ENCODE measurements at regions not wholly inside any gene's neighbourhood (a gene's known extent, or its start where the extent isn't known, plus 50 kb on each side); places are given as distances from the start of the nearest gene placed in this dataset.
A peak's percentile ranks its signal among the peaks of the same experiment; 100 is the strongest.
"Not testable (repeated sequence)": the region's sequence is repeated elsewhere in the genome, so short reads cannot be mapped to it uniquely, and the experiment has no call there.

- CTCF ChIA-PET, result no interaction called here
- H3K4me3 Mint-ChIP-seq, result no peak overlapping the region
- H3K27ac Mint-ChIP-seq, result no peak overlapping the region
- Histone ChIP-seq H3K9me3 (ENCODE audit: low read length) (no peaks in the 10 kb centered on the region), H3K4me1 (ENCODE audit: insufficient read depth, low read length) (no peaks in the 10 kb centered on the region), H3K27me3 (ENCODE audit: insufficient read depth, low read length, poor library complexity, severe bottlenecking) (no peaks in the 10 kb centered on the region), H3K36me3 (ENCODE audit: insufficient read depth, low read length) (no peaks in the 10 kb centered on the region), H3K27ac (ENCODE audit: low read depth, low read length) (no peak overlapping the region), H3K4me3 (ENCODE audit: low read length) (no peak overlapping the region)
- no peaks in the 10 kb centered on the region for H3K4me1 Mint-ChIP-seq
- H3K9me3 Mint-ChIP-seq, result peaks cover 0 to 3% (median 0%) of the 10 kb centered on the region in 5 donors
- peaks cover 0 to 14% of the 10 kb centered on the region in 2 donors for H3K27me3 Mint-ChIP-seq
- POLR2A ChIA-PET, result no interaction called here
- DNase-seq, result no peak
- H3K36me3 Mint-ChIP-seq, result no peaks in the 10 kb centered on the region
These were observed 271.0 kb downstream of the C16orf95 start for GRCh38 chr16:87046235-87046634.

GRCh38 chr16:87047221-87048037, 269.8 kb downstream of the C16orf95 start:
- DNase-seq, result no peak
- Mint-ChIP-seq H3K27ac (no peak overlapping the region), H3K4me3 (no peak overlapping the region), H3K9me3 (peaks cover 0 to 3% (median 0%) of the 10 kb centered on the region in 5 donors), H3K4me1 (no peaks in the 10 kb centered on the region), H3K27me3 (peaks cover 4 to 11% of the 10 kb centered on the region in 2 donors), H3K36me3 (no peaks in the 10 kb centered on the region)
- H3K36me3 ChIP-seq (ENCODE audit: insufficient read depth, low read length), result no peaks in the 10 kb centered on the region
- CTCF ChIA-PET, result no interaction called here
- H3K27ac ChIP-seq (ENCODE audit: low read depth, low read length), result no peak overlapping the region
- POLR2A ChIA-PET, result no interaction called here
- no peaks in the 10 kb centered on the region for H3K4me1 ChIP-seq (ENCODE audit: insufficient read depth, low read length)
- no peaks in the 10 kb centered on the region for H3K9me3 ChIP-seq (ENCODE audit: low read length)
- no peak overlapping the region for H3K4me3 ChIP-seq (ENCODE audit: low read length)
- no peaks in the 10 kb centered on the region for H3K27me3 ChIP-seq (ENCODE audit: insufficient read depth, low read length, poor library complexity, severe bottlenecking)

DNA sequence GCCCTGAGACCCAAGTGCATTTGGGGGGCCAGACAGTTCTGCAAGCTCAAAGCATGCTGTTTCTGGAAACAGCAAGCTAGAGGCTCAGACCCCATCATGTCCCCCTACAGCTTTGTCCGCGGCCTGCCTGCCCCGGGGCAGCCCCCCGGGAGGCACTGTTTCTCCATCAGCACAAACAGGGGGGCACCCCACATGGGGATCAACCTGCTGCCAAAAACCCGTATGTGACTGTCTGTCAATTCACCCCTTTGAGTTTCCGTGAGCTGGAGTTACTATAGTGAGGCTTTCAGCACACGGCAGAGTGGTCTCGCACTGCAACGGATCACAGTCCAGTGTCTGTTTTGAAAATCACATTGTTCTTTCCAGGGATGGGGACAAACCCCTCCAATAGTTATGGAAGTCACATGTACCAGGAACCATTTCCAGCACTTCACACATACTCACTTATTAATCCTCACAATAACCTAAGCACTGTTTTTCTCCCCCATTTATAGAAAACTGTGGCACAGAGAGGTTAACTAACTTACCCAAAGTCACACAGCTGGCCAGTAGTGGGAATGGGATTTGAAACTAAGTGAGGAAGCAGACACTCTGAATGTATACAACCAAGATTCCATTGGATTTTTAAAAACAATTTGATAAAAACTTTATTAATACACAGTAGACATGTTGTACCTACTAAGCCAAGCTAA, 269.0 kb downstream of the C16orf95 start:
- peaks cover 7 to 11% of the 10 kb centered on the region in 2 donors for H3K27me3 Mint-ChIP-seq
- H3K27me3 ChIP-seq (ENCODE audit: insufficient read depth, low read length, poor library complexity, severe bottlenecking), result no peaks in the 10 kb centered on the region
- H3K4me3 ChIP-seq (ENCODE audit: low read length), result no peak overlapping the region
- ChIA-PET POLR2A (no interaction called here), CTCF (no interaction called here)
- no peaks in the 10 kb centered on the region for H3K4me1 ChIP-seq (ENCODE audit: insufficient read depth, low read length)
- H3K36me3 Mint-ChIP-seq, result no peaks in the 10 kb centered on the region
- H3K27ac Mint-ChIP-seq, result no peak overlapping the region
- no peaks in the 10 kb centered on the region for H3K4me1 Mint-ChIP-seq
- H3K9me3 Mint-ChIP-seq, result peaks cover 0 to 3% (median 0%) of the 10 kb centered on the region in 5 donors
- no peak for DNase-seq
- no peak overlapping the region for H3K4me3 Mint-ChIP-seq
- no peaks in the 10 kb centered on the region for H3K9me3 ChIP-seq (ENCODE audit: low read length)
- no peaks in the 10 kb centered on the region for H3K36me3 ChIP-seq (ENCODE audit: insufficient read depth, low read length)
- no peak overlapping the region for H3K27ac ChIP-seq (ENCODE audit: low read depth, low read length)

DNA sequence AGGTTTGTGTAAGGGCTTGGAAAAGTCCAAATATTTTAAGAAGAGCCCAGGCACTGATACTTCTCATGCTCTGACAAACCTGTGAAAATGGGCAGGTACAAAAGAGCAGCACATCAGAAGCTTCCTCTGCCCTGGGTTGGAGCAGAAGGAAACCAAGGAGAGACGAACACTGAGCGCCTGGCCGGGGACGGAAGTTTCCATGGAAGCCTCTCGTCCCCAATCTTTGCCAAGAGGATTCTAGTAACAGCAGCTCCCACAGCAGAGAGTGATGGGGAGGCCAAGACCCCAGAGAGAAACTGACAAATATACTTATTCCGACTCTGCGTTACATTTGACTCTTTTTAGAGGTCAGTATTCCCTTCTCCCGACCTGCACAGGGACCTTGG, 268.5 kb downstream of the C16orf95 start:
- Histone ChIP-seq H3K27ac (ENCODE audit: low read depth, low read length) (no peak overlapping the region), H3K36me3 (ENCODE audit: insufficient read depth, low read length) (no peaks in the 10 kb centered on the region), H3K27me3 (ENCODE audit: insufficient read depth, low read length, poor library complexity, severe bottlenecking) (no peaks in the 10 kb centered on the region), H3K9me3 (ENCODE audit: low read length) (no peaks in the 10 kb centered on the region), H3K4me1 (ENCODE audit: insufficient read depth, low read length) (no peaks in the 10 kb centered on the region), H3K4me3 (ENCODE audit: low read length) (no peak overlapping the region)
- Mint-ChIP-seq H3K27ac (no peak overlapping the region), H3K9me3 (peaks cover 0 to 4% (median 0%) of the 10 kb centered on the region in 5 donors), H3K27me3 (peaks cover 9 to 12% of the 10 kb centered on the region in 2 donors), H3K4me3 (no peak overlapping the region), H3K4me1 (no peaks in the 10 kb centered on the region), H3K36me3 (no peaks in the 10 kb centered on the region)
- POLR2A ChIA-PET, result no interaction called here
- CTCF ChIA-PET, result no interaction called here
- DNase-seq, result no peak

- H3K27me3 ChIP-seq (ENCODE audit: insufficient read depth, low read length, poor library complexity, severe bottlenecking); DNase-seq; H3K27ac ChIP-seq (ENCODE audit: low read depth, low read length); H3K4me3 ChIP-seq (ENCODE audit: low read length); CTCF ChIA-PET; H3K4me1 ChIP-seq (ENCODE audit: insufficient read depth, low read length); H3K4me3 Mint-ChIP-seq; H3K9me3 Mint-ChIP-seq; H3K27ac Mint-ChIP-seq; H3K9me3 ChIP-seq (ENCODE audit: low read length); H3K36me3 ChIP-seq (ENCODE audit: insufficient read depth, low read length); H3K4me1 Mint-ChIP-seq; H3K36me3 Mint-ChIP-seq; POLR2A ChIA-PET: not testable (repeated sequence)
- H3K27me3 Mint-ChIP-seq, result peaks cover 12 to 14% of the 10 kb centered on the region in 2 donors
These were observed 268.0 kb downstream of the C16orf95 start for GRCh38 chr16:87049216-87049615.

DNA sequence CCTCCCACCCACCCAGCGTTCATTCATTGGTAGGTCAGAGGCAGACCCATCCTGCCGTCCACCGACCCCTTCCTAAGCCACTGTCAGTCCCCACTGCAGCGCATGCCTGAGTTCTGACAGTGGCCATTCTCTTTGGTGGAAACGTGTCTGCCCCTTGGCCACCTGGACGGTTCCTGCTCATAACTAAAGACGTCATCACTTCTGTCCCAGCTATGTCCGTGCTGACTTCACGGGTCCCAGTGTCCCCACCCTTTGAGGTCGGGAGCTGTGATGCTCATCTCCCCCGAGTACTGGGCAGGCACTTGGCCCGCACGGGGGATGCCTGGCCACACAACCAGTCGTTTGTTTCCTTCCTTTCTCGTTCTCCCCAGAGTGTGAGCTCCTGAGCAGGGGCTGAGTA, 267.1 kb downstream of the C16orf95 start:
- Histone ChIP-seq H3K27ac (ENCODE audit: low read depth, low read length) (no peak overlapping the region), H3K27me3 (ENCODE audit: insufficient read depth, low read length, poor library complexity, severe bottlenecking) (no peaks in the 10 kb centered on the region), H3K36me3 (ENCODE audit: insufficient read depth, low read length) (no peaks in the 10 kb centered on the region), H3K4me1 (ENCODE audit: insufficient read depth, low read length) (no peaks in the 10 kb centered on the region), H3K9me3 (ENCODE audit: low read length) (no peaks in the 10 kb centered on the region), H3K4me3 (ENCODE audit: low read length) (no peak overlapping the region)
- Mint-ChIP-seq H3K36me3 (no peaks in the 10 kb centered on the region), H3K27me3 (peaks cover 17 to 18% of the 10 kb centered on the region in 2 donors), H3K9me3 (peaks cover 0 to 13% (median 2%) of the 10 kb centered on the region in 5 donors), H3K4me3 (no peak overlapping the region), H3K4me1 (no peaks in the 10 kb centered on the region), H3K27ac (no peak overlapping the region)
- ChIA-PET POLR2A (no interaction called here), CTCF (no interaction called here)
- DNase-seq, result peak in 1 of 5 donors; percentile 33

DNA sequence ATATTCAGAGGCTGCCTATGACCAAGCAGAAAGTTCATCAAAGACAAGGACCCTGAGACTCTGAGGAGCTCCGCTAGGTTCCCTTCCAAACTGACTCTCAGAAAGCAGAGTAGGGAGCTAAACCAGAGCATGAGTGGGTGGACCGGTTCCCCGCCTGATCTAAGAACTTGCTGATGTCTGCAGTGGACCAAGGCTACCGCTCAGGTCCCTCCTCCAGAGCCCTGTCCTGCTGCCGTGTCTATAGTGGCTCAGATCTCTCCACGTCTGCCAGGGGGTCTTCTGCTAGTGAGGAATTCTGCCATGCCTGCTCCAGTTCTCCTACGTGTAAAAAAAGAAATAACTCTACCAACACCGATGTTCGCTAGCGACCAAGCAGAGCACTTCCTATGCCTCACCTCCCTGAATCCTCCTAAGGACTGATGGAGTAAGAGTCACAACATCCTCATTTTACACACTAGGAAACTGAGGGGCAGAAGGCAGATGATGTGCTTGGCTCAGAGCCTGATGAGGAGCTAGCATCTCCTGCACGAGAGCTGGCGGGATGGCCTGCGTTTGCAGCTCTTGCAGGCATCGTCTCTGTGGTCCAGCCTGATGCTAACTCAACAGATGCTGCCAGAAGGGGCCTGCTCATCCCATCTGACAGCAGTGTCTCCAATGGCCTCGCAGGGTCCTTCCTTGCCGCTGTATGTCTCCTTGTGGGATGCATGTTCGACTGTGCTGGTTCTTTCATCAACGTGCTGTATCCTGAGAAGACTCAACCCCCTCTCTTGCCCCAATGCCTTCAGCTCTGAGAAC, 265.5 kb downstream of the C16orf95 start:
- peak in 1 of 5 donors; percentile 5 for DNase-seq
- H3K4me3 ChIP-seq (ENCODE audit: low read length), result no peak overlapping the region
- H3K9me3 Mint-ChIP-seq, result peaks cover 0 to 13% (median 2%) of the 10 kb centered on the region in 5 donors
- no peak overlapping the region for H3K27ac Mint-ChIP-seq
- H3K36me3 ChIP-seq (ENCODE audit: insufficient read depth, low read length), result no peaks in the 10 kb centered on the region
- H3K27ac ChIP-seq (ENCODE audit: low read depth, low read length), result no peak overlapping the region
- no peaks in the 10 kb centered on the region for H3K9me3 ChIP-seq (ENCODE audit: low read length)
- H3K4me3 Mint-ChIP-seq, result no peak overlapping the region
- no peaks in the 10 kb centered on the region for H3K4me1 Mint-ChIP-seq
- peaks cover 17 to 18% of the 10 kb centered on the region in 2 donors for H3K27me3 Mint-ChIP-seq
- POLR2A ChIA-PET, result no interaction called here
- no peaks in the 10 kb centered on the region for H3K36me3 Mint-ChIP-seq
- no peaks in the 10 kb centered on the region for H3K4me1 ChIP-seq (ENCODE audit: insufficient read depth, low read length)
- CTCF ChIA-PET, result no interaction called here
- no peaks in the 10 kb centered on the region for H3K27me3 ChIP-seq (ENCODE audit: insufficient read depth, low read length, poor library complexity, severe bottlenecking)

DNA sequence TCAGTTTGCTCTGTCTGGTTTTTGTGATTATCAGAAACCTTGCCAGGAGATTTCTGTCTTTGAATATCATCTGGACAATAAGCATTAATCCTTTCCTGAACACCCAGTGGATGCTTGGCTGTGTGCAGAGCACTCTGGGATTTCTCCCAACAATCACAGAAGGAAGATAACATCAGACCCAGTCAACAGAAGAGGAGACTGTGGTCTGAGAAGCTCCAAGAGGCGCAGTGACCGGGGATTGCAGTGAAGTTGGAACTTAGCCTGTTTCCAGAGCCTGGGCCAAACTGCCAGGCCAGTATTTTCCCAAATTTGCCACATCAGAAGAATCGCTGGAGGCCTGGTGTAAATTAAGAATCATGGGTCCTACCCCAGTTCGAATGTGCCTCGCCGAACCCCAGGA, 264.7 kb downstream of the C16orf95 start:
- H3K36me3 ChIP-seq (ENCODE audit: insufficient read depth, low read length), result no peaks in the 10 kb centered on the region
- peaks cover 15 to 18% of the 10 kb centered on the region in 2 donors for H3K27me3 Mint-ChIP-seq
- no peaks in the 10 kb centered on the region for H3K36me3 Mint-ChIP-seq
- ChIA-PET POLR2A (no interaction called here), CTCF (no interaction called here)
- peaks cover 0 to 13% (median 2%) of the 10 kb centered on the region in 5 donors for H3K9me3 Mint-ChIP-seq
- no peak overlapping the region for H3K27ac Mint-ChIP-seq
- no peak overlapping the region for H3K27ac ChIP-seq (ENCODE audit: low read depth, low read length)
- H3K4me1 ChIP-seq (ENCODE audit: insufficient read depth, low read length), result no peaks in the 10 kb centered on the region
- H3K27me3 ChIP-seq (ENCODE audit: insufficient read depth, low read length, poor library complexity, severe bottlenecking), result no peaks in the 10 kb centered on the region
- no peaks in the 10 kb centered on the region for H3K4me1 Mint-ChIP-seq
- no peak overlapping the region for H3K4me3 Mint-ChIP-seq
- no peak for DNase-seq
- H3K9me3 ChIP-seq (ENCODE audit: low read length), result no peaks in the 10 kb centered on the region
- H3K4me3 ChIP-seq (ENCODE audit: low read length), result no peak overlapping the region
